NCI-H82 treated with DMSO at 0.1 percent for 48 hours (cell line): ENCODE measurements at regions not wholly inside any gene's neighbourhood (a gene's known extent, or its start where the extent isn't known, plus 50 kb on each side); places are given as distances from the start of the nearest gene placed in this dataset.

Source experiments
- DNase-seq: peaks from one replicate; lab custom pipeline; 2025; ENCODE audit not compliant: unreplicated experiment; lab: John Stamatoyannopoulos, UW

DNA sequence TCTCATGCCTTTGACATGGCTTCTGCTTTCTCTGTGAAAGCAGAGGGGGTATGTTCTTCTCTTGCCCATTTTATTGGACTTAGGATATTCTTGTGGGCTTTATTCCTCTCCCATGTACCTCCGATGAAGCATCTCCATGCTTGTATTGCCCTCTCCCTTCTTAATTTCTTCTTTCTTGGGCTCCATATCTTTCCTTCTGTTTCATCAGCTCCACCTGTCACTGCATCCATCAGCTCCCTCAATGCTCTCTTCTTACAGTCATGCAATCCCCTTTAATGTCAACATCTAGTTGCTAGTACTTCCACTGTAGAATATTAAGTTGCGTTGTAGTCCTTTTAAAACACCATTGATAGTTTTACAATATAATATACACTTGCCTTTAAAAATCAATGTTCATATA, 257.6 kb downstream of the GPAT3 start:
- no peak for DNase-seq

- DNase-seq = no peak
Observed at GRCh38 chr4:83785891-83786290, 250.0 kb downstream of the GPAT3 start.

- no peak for DNase-seq
Observed at GRCh38 chr4:83783215-83783614, 247.3 kb downstream of the GPAT3 start.

DNA sequence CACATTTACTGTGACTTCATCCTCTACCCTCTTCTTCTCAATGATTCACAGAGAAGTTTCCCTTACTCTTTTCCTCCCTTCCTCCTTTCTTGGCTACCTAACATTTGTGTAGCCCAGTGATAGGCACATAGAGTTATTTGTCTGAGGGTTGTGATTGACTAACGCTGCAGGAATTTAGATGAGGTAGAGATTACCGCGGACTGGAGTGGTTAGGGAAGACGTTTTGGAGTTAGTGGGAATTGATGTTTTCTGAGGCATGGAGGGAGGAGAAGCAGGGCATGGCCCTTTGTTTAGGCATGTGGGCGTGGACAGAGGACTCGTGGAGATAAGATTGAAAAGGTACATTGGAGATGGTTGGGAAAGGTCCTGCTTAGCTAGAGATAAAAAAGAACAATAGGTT, 246.7 kb downstream of the GPAT3 start:
- DNase-seq = no peak

- DNase-seq = no peak
Observed at GRCh38 chr4:83781434-83781833, 245.5 kb downstream of the GPAT3 start.

DNA sequence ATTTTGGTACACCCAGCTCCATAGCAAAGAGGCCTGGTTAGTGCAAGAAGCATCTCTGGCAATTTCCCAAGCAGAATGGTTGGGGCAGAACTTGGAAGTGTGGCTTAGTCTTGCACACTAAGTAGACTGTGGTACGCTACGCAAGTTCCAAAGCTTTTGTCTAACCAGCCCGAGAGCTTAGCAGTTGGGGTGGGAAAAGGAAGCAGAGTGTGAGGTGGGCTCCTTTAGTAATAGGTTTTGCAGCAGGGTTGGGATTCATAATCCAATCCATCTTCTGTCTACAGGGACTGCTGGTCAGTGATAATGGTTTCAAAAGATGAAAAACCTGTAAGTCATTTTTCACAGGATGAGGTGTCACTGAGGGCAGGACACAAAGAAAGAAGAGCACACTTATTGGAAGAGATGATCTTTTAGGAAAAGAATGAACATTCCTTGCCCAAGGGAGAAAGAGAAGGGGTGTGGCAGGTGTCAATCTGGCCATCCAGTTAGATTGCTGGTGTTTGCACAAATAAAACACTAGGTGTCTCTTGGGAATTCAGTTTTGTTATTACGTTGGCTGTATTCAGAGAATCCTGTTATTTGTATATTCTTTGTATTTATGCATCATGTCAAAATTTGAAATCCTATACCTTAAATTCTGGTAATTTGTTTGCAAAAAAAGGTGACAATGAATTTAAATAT, 244.3 kb downstream of the GPAT3 start:
- no peak for DNase-seq

- no peak for DNase-seq
Observed at GRCh38 chr4:83779103-83780052, 243.5 kb downstream of the GPAT3 start.

DNA sequence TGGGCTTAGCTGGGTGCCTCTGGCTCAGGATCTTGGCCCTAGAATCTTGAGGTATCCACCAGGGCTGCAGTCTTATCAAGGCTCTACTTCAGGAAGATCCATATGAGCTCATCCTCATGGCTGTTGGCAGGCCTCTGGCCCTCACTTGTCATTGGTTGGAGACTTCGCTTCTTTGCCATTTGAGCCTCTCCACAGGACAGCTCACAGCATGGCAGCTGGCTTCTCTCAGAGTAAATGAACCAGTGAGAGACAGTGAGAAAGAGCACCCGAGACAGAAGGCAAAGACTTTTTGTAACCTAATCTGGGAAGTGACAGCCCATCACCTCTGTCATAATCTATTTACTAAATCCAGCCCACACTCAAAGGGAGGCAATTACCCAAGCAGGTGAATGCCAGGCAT, 236.8 kb downstream of the GPAT3 start:
- DNase-seq = no peak

DNA sequence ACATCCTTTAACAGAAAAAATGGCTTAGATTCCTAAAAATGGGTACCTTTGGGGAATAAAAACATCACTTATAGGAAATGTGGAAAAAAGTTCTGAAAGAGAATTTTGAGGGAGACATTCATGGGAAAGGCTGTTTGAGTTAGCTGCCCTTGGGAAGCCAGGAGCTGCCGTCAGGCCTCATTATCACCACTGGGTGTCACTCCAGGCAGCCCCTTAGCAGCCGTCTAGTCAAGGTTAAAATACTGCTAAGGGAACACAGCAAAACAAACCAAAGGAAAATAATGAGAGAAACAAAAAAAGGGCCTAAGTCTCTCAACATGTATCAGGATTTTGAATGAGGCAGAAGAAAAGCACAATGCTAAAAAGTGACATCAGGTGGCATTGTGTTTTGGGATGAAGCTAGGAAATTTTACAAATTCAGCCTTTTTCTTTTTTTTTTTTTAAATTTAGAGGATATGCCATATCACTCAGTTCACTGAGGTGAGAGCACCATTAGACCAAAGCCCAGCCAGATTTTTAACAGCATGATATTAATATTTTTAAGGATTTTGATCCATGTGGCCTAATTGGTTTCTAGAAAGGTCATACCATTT, 235.3 kb downstream of the GPAT3 start:
- DNase-seq = peak; percentile 8

DNA sequence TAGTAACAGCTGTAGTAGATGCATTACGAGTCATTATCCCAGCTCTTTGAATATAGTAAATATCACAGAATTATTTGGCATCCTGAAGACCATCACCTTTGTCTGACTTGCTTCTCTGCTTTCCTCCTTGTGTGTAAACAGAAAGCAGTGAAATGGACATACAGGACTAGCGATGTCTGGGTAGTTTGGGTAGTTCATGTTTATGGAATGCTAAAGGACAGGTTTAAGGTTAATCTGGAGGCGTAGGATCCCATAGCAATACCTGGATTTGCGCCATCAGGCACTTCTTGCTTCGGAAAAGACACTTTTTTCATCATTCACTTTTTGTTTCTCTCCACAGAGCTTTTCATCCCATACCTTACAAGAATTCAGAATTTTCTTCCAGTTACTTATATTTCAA, 232.2 kb downstream of the GPAT3 start:
- DNase-seq = no peak

DNA sequence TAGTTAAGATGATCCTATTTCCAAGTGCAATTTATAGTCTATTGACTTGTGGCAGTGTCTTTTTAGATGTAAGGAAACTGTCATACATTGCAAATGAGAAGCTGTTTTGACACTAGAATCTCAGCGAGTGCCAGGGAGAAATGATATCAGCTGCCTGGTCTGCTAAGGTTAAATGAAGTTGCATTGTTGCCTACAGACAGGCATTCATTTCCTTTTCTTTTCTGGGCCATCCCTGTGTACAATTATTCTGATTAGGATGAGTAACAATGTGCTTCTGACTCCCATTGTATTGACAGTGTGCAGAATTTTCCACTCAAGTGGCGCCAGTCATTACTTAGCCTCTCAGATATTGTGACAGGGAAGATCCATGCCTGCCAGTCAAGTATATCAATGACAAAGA, 231.2 kb downstream of the GPAT3 start:
- no peak for DNase-seq

DNA sequence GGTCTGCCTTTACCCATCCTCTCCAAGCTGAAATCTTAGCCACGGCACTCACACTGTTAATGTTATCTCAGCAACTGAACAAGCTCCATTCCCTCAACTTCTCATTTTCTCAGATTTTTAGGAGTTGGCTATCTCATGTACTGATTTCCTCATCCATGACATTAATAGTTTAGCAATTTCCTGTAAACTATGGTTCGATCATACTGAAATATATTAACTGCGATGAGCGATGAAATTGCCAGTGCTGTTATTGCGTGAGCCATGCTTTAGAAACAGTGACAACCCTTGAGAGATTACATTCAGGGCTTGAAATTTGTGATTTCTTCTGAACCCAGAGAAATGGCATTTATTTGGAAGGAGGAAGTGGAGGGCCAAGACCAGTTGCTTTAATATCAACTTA, 223.7 kb downstream of the GPAT3 start:
- DNase-seq = no peak

DNA sequence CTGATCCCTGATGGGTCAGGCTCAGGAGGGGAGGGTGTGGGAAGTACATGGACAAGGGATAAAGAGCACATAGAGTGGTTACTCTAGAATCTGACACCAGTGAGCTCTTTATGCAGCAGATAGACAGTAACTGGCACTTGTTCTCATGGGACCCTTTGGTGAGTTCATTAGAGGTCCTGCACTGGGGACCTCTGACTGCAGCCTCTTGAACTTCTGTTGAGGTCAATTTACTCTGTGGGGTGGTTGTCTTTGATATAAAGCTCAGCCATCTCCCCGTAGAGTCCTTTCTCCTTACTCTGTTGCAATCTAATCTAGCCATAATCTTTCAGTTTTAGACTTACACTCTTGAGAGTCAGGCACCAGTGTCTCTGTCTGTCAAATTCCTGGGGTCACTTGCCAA, 222.4 kb downstream of the GPAT3 start:
- DNase-seq = no peak

DNA sequence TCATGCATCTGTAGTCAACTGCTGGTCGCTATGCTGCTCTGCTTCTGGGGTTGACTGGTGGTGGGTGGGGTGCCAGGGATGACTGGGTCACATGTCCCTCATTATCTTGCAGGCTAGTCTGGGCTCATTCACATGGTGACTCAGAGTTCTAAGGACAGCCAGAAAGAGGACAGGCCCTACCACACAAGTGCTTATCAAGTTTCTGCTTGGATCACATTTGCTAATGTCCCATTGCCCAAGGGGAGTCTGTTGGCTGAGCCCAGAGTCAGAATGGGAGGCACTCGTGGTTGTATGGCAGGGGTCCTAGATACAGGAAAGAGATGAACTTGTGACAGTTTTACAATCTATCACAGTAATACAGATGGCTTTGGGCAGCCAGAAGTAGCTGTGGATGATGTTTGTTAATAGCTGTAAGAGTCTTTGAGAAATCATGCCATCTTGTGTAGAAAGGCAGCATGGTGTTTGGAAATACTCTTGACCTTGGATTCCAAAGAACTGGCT, 221.3 kb downstream of the GPAT3 start:
- no peak for DNase-seq

DNA sequence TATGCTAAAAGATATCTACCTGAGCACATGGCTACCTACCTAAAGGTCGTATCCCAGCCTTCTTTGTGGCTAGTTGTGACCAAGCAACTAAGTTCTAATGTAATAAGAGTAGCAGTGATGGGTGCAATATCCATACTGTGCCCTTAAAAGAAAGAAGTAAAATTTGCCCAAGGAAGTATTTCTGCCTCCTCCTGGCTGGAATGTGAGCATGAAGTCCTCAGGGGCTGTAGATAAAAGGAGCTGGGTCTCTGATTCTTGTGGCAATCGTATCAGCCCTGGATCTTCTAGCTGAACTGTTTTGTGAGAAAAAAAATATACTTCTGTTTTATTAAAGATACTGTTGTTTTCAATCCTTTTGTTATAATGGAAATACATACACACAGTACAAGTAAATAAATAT, 217.4 kb downstream of the GPAT3 start:
- no peak for DNase-seq

GRCh38 chr4:83751336-83751949, 215.5 kb downstream of the GPAT3 start:
- no peak for DNase-seq

DNA sequence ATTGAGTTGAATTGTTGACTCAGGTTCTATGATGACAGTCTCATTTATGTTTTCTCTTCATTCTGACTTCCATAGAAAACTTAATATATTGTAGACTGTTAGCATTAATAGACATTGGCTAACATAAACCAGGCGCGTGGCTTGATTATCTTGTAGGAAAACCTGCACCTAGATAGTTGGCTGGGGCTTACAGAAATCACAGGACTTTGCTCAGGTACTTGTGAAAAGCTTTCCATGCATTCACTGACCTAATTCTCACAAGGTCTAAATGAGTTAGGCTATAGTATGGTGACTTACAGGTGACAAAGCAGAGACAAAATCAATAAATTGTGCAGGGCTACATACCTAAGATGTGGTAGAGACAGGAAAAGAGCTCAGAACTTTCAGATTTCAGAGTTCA, 212.8 kb downstream of the GPAT3 start:
- DNase-seq = no peak

GRCh38 chr4:83738895-83739294, 203.0 kb downstream of the GPAT3 start:
- no peak for DNase-seq

DNA sequence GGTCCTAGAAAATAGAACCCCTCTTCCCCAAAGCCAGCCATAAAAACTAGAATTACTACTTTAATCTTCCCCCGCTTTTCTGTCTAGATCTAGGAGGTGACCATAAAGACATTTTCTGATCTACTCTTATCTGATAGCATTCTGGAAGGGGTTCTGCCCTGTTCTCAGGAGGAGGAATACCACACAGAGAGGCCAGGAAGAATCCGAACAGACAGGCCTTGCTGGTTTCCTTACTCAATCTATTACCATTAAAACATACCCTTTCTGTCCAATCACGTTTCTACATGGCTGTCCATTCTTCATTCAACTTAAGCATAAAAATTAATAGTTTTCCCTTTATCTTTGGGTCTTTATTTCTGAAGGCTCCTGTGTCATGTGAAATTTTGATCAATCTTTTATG, 198.7 kb downstream of the GPAT3 start:
- DNase-seq = no peak

GRCh38 chr4:83732114-83732635, 196.3 kb downstream of the GPAT3 start:
- DNase-seq = no peak

GRCh38 chr4:83731609-83732008, 195.7 kb downstream of the GPAT3 start:
- DNase-seq = no peak
